ENCODE measurements at regions not wholly inside any gene's neighbourhood (a gene's known extent, or its start where the extent isn't known, plus 50 kb on each side); places are given as distances from the start of the nearest gene placed in this dataset.

- DNase-seq (ENCODE audit: low read depth, low spot score): no peak
- no peak overlapping the region for H3K4me3 Mint-ChIP-seq
- peaks cover 2% of the 10 kb centered on the region for H3K9me3 Mint-ChIP-seq
- TF ChIP-seq, protein P1, sequence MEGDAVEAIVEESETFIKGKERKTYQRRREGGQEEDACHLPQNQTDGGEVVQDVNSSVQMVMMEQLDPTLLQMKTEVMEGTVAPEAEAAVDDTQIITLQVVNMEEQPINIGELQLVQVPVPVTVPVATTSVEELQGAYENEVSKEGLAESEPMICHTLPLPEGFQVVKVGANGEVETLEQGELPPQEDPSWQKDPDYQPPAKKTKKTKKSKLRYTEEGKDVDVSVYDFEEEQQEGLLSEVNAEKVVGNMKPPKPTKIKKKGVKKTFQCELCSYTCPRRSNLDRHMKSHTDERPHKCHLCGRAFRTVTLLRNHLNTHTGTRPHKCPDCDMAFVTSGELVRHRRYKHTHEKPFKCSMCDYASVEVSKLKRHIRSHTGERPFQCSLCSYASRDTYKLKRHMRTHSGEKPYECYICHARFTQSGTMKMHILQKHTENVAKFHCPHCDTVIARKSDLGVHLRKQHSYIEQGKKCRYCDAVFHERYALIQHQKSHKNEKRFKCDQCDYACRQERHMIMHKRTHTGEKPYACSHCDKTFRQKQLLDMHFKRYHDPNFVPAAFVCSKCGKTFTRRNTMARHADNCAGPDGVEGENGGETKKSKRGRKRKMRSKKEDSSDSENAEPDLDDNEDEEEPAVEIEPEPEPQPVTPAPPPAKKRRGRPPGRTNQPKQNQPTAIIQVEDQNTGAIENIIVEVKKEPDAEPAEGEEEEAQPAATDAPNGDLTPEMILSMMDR (conservative IDR thresholded peaks at IDR 0.05): no peak
- no peaks in the 10 kb centered on the region for H3K36me3 Mint-ChIP-seq (ENCODE audit: low read depth)
- H3K27me3 Mint-ChIP-seq (ENCODE audit: low read depth): no peaks in the 10 kb centered on the region
- peak overlapping the region; percentile 93 for H3K27ac Mint-ChIP-seq (ENCODE audit: unreplicated experiment)
- peaks cover 63% of the 10 kb centered on the region for H3K4me1 Mint-ChIP-seq
Measured at GRCh38 chr2:121869363-121869762, 113.9 kb downstream of the TSN start.

GRCh38 chr2:121869873-121870272, 114.4 kb downstream of the TSN start:
- peak overlapping the region; percentile 93 for H3K27ac Mint-ChIP-seq (ENCODE audit: unreplicated experiment)
- H3K27me3 Mint-ChIP-seq (ENCODE audit: low read depth): no peaks in the 10 kb centered on the region
- no peaks in the 10 kb centered on the region for H3K36me3 Mint-ChIP-seq (ENCODE audit: low read depth)
- H3K4me3 Mint-ChIP-seq: no peak overlapping the region
- peaks cover 2% of the 10 kb centered on the region for H3K9me3 Mint-ChIP-seq
- no peak for DNase-seq (ENCODE audit: low read depth, low spot score)
- TF ChIP-seq, protein P1 (conservative IDR thresholded peaks at IDR 0.05): no peak
- peaks cover 68% of the 10 kb centered on the region for H3K4me1 Mint-ChIP-seq

- Mint-ChIP-seq H3K27me3 (ENCODE audit: low read depth) (no peaks in the 10 kb centered on the region), H3K4me3 (no peak overlapping the region), H3K9me3 (peaks cover 2% of the 10 kb centered on the region), H3K4me1 (peaks cover 71% of the 10 kb centered on the region), H3K27ac (ENCODE audit: unreplicated experiment) (no peak overlapping the region), H3K36me3 (ENCODE audit: low read depth) (no peaks in the 10 kb centered on the region)
- TF ChIP-seq, protein P1 (conservative IDR thresholded peaks at IDR 0.05): no peak
- DNase-seq (ENCODE audit: low read depth, low spot score): no peak
Measured at GRCh38 chr2:121872651-121873050, 117.2 kb downstream of the TSN start.

DNA sequence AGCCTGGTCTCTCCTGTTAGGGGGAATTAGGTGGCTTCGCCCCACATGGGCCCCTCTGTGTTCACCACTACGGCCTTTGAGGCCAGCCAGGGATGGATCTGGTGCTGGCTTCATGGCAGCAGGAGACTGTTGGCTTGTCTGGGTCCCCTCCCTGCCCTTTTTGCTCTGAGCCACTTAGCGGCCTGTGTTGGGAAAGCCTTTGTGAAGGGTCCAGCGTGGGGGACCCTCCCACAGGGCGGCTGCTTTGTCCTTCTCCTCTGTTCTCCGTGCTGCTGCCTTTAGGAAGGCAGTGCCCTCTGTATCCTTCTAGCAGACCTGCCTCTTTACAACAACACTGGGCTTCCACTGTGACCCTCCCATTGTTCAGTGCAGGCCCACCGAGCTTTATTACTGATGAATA, 118.4 kb downstream of the TSN start:
- H3K4me1 Mint-ChIP-seq: peaks cover 59% of the 10 kb centered on the region
- TF ChIP-seq, protein P1 (conservative IDR thresholded peaks at IDR 0.05): no peak
- peaks cover 7% of the 10 kb centered on the region for H3K9me3 Mint-ChIP-seq
- H3K36me3 Mint-ChIP-seq (ENCODE audit: low read depth): peaks cover 7% of the 10 kb centered on the region
- peak overlapping the region; percentile 94 for H3K27ac Mint-ChIP-seq (ENCODE audit: unreplicated experiment)
- no peaks in the 10 kb centered on the region for H3K27me3 Mint-ChIP-seq (ENCODE audit: low read depth)
- peak; percentile 32 for DNase-seq (ENCODE audit: low read depth, low spot score)
- H3K4me3 Mint-ChIP-seq: peak overlapping the region; percentile 14

DNA sequence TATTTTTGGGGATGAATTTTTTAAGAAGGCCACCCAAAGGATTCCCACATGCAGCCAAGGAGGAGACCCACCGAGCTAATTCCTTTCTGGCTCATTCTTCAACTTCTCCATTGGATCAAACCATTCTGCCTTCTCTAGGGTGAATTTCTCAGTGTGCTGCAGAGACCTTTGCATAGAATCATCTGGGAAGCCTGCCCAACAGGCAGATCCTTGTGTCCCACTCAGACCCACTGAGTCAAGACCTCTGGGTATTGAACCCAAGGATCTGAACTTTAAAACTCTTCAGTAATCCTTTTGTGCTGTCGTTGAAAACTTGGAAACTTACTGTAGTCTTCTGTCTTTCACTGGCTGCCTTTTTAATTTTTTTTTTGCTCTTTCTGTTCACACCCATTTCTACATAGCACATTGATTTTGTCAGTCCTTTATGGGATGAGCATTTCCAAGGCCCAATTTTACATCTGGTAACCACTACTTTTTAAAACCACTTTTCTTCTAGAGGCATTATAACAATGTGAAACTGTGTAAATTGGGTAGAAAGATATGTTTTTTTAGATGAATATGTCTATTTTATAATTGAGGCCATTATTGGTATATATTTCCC, 120.2 kb downstream of the TSN start:
- Mint-ChIP-seq H3K4me3 (no peak overlapping the region), H3K9me3 (peaks cover 7% of the 10 kb centered on the region), H3K4me1 (peaks cover 43% of the 10 kb centered on the region), H3K36me3 (ENCODE audit: low read depth) (peaks cover 12% of the 10 kb centered on the region), H3K27ac (ENCODE audit: unreplicated experiment) (peak overlapping the region; percentile 75), H3K27me3 (ENCODE audit: low read depth) (no peaks in the 10 kb centered on the region)
- TF ChIP-seq, protein P1 (conservative IDR thresholded peaks at IDR 0.05): no peak
- DNase-seq (ENCODE audit: low read depth, low spot score): no peak

All from neural crest cell (in vitro differentiated cells).